ENCODE measurements at regions not wholly inside any gene's neighbourhood (a gene's known extent, or its start where the extent isn't known, plus 50 kb on each side); places are given as distances from the start of the nearest gene placed in this dataset.

DNA sequence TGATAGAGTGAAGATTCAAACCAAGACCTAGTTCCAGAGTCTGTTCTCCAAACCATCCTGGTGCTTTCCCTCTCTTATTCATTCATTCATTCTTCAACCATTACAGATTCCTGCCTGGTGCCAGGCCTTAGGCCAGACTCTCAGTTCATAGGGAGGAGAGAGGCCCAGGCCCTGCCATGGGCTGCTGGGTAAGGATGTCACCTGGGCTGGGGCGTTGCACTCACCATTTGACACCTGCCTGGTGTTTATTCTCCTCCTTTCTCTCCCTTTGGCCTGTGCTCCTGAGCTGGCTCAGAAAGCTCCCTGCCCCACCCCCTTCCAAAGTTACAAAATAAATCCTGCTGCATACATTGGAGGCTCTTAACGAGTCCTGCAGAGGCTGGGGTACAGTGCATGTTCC is 549.8 kb downstream of the MATN1 start:
- TF ChIP-seq ZNF274 (IDR thresholded peaks at IDR 0.05; ENCODE audit: low read depth, low read length) (no peak), YY1 (IDR thresholded peaks at IDR 0.05; ENCODE audit: insufficient read depth, insufficient read length) (no peak)

Data from NT2/D1 (cell line).